Astrocyte of the spinal cord (primary cell): ENCODE measurements at regions not wholly inside any gene's neighbourhood (a gene's known extent, or its start where the extent isn't known, plus 50 kb on each side); places are given as distances from the start of the nearest gene placed in this dataset.

ENCODE experiments used
- DNase-seq: peaks from one replicate; pipeline ENCODE4 v3.0.0; 2011; ENCODE audit warnings: low read depth, low spot score
- H3K4me3 ChIP-seq: 2 replicates; pipeline ENCODE4 v1.5.1; 2011; ENCODE audit warnings: low read depth, mild to moderate bottlenecking, low read length, moderate library complexity
- CTCF ChIP-seq: IDR thresholded peaks from 2 replicates; pipeline ENCODE4 v1.5.1; 2012; ENCODE audit warnings: low read depth, mild to moderate bottlenecking, low read length, inconsistent platforms
- in situ Hi-C: cut with HindIII; loops from 2 replicates; pipeline ENCODE4 v1.10.0; 2017; ENCODE audit warnings: low sequenced_read_pairs

- in situ Hi-C loops: no loop called here
- no peak for TF ChIP-seq CTCF
- no peak for DNase-seq
- H3K4me3 ChIP-seq: no peak overlapping the region
These were observed 212.6 kb downstream of the MAFB start for GRCh38 chr20:40476461-40476860.

GRCh38 chr20:40472905-40473304 is 216.1 kb downstream of the MAFB start:
- in situ Hi-C loops: no loop called here
- TF ChIP-seq CTCF: no peak

GRCh38 chr20:40471261-40471629 is 217.8 kb downstream of the MAFB start:
- no peak overlapping the region for H3K4me3 ChIP-seq
- peak; percentile 17 for TF ChIP-seq CTCF
- in situ Hi-C loops: no loop called here
- no peak for DNase-seq

More at GRCh38 chr20:40472905-40473304, 216.1 kb downstream of the MAFB start:
- H3K4me3 ChIP-seq: no peak overlapping the region
- DNase-seq: no peak

- TF ChIP-seq CTCF: no peak
- DNase-seq: no peak
- in situ Hi-C loops: no loop called here
- H3K4me3 ChIP-seq: no peak overlapping the region
These were observed 218.4 kb downstream of the MAFB start for GRCh38 chr20:40470445-40471260.

- in situ Hi-C loops: no loop called here
- no peak overlapping the region for H3K4me3 ChIP-seq
- no peak for TF ChIP-seq CTCF
- no peak for DNase-seq
These were observed 220.3 kb downstream of the MAFB start for GRCh38 chr20:40468759-40469158.

- TF ChIP-seq CTCF: no peak
- in situ Hi-C loops: no loop called here
- no peak for DNase-seq
- H3K4me3 ChIP-seq: no peak overlapping the region
These were observed 221.2 kb downstream of the MAFB start for GRCh38 chr20:40467703-40468411.
